GM23338 (cell line): ENCODE measurements at regions not wholly inside any gene's neighbourhood (a gene's known extent, or its start where the extent isn't known, plus 50 kb on each side); places are given as distances from the start of the nearest gene placed in this dataset.

Experiments
- ATAC-seq: fragments of 200-7000 bp; cut with Tn5 transposase; 3 replicates; pipeline ENCODE4 v1.9.1; 2020
- DNase-seq: peaks from one replicate; pipeline ENCODE4 v3.0.0-alpha.2; 2015; ENCODE audit warnings: low spot score
- H2AFZ ChIP-seq: fragments of 200-600 bp; sonication (generic); 2 replicates; pipeline ENCODE4 v1.8.0; 2016; ENCODE audit warnings: antibody characterized with exemption, mild to moderate bottlenecking, moderate library complexity
- H3F3A ChIP-seq: fragments of 200-600 bp; sonication (generic); replicated peaks from 2 replicates; pipeline ENCODE4 v1.8.0; 2017; ENCODE audit warnings: antibody characterized with exemption, mixed run types, low read depth
- H3K27ac ChIP-seq: fragments of 200-600 bp; sonication (generic); 2 replicates; pipeline ENCODE4 v1.6.1; 2016; ENCODE audit warnings: low read depth
- H3K27me3 ChIP-seq: fragments of 200-600 bp; sonication (generic); 2 replicates; pipeline ENCODE4 v1.8.0; 2016; ENCODE audit warnings: mild to moderate bottlenecking, mixed run types, moderate library complexity; ENCODE audit not compliant: insufficient read depth
- H3K36me3 ChIP-seq: fragments of 200-600 bp; sonication (generic); 2 replicates; pipeline ENCODE4 v1.8.0; 2016; ENCODE audit warnings: mild to moderate bottlenecking; ENCODE audit not compliant: insufficient read depth
- H3K4me1 ChIP-seq: fragments of 200-600 bp; sonication (generic); 2 replicates; pipeline ENCODE4 v1.8.0; 2016; ENCODE audit warnings: mild to moderate bottlenecking, moderate library complexity; ENCODE audit not compliant: insufficient read depth
- H3K4me2 ChIP-seq: fragments of 200-600 bp; sonication (generic); 2 replicates; pipeline ENCODE4 v1.7.1; 2017; ENCODE audit warnings: mixed run types
- H3K4me3 ChIP-seq: fragments of 200-600 bp; sonication (generic); 2 replicates; pipeline ENCODE4 v1.6.1; 2016; ENCODE audit warnings: mixed run types
- H3K79me2 ChIP-seq: fragments of 200-600 bp; sonication (generic); replicated peaks from 2 replicates; pipeline ENCODE4 v1.8.0; 2017; ENCODE audit warnings: mild to moderate bottlenecking; ENCODE audit not compliant: insufficient read depth
- H3K9me2 ChIP-seq: fragments of 200-600 bp; sonication (generic); 2 replicates; pipeline ENCODE4 v1.8.0; 2017; ENCODE audit not compliant: insufficient read depth
- H4K20me1 ChIP-seq: fragments of 200-600 bp; sonication (generic); replicated peaks from 2 replicates; pipeline ENCODE4 v1.8.0; 2017; ENCODE audit warnings: mild to moderate bottlenecking; ENCODE audit not compliant: insufficient read depth
- H3K27ac Mint-ChIP-seq: 2 replicates; pipeline ENCODE4 v1.8.0; 2020; ENCODE audit warnings: inconsistent platforms, mild to moderate bottlenecking, moderate library complexity, mixed read lengths
- H3K27me3 Mint-ChIP-seq: 3 replicates; pipeline ENCODE4 v1.8.0; 2022; ENCODE audit warnings: low read depth, mild to moderate bottlenecking, moderate library complexity, mixed read lengths, inconsistent platforms; ENCODE audit not compliant: insufficient read depth, poor library complexity
- H3K36me3 Mint-ChIP-seq: 3 replicates; pipeline ENCODE4 v1.8.0; 2021; ENCODE audit warnings: low read depth, mild to moderate bottlenecking, inconsistent platforms, moderate library complexity, mixed read lengths
- H3K4me1 Mint-ChIP-seq: 3 replicates; pipeline ENCODE4 v1.8.0; 2020; ENCODE audit warnings: mild to moderate bottlenecking, inconsistent platforms, mixed read lengths
- H3K4me3 Mint-ChIP-seq: 3 replicates; pipeline ENCODE4 v1.8.0; 2021; ENCODE audit warnings: moderate library complexity, mild to moderate bottlenecking, inconsistent platforms, mixed read lengths
- H3K9me3 Mint-ChIP-seq: 3 replicates; pipeline ENCODE4 v1.8.0; 2020; ENCODE audit warnings: moderate library complexity, mild to moderate bottlenecking, inconsistent platforms, mixed read lengths
- CREB1 ChIP-seq: fragments of 250-450 bp; sonication (Bioruptor Pico); IDR thresholded peaks from 2 replicates; pipeline ENCODE4 v1.5.0; 2020; ENCODE audit warnings: low read depth, mild to moderate bottlenecking, moderate library complexity
- EZH2 ChIP-seq: fragments of 200-600 bp; sonication (generic); IDR thresholded peaks from one replicate; pipeline ENCODE4 v1.8.0; 2017; ENCODE audit warnings: antibody characterized with exemption, mild to moderate bottlenecking, low read depth; ENCODE audit not compliant: unreplicated experiment
- EZH2phosphoT487 ChIP-seq: fragments of 200-600 bp; sonication (generic); IDR thresholded peaks from one replicate; pipeline ENCODE4 v1.8.1; 2018; ENCODE audit warnings: antibody characterized with exemption; ENCODE audit not compliant: unreplicated experiment
- JUNB ChIP-seq: IDR thresholded peaks from one replicate; pipeline ENCODE4 v1.6.1; 2016; ENCODE audit warnings: antibody characterized with exemption; ENCODE audit not compliant: unreplicated experiment
- NANOG ChIP-seq: IDR thresholded peaks from 2 replicates; pipeline ENCODE4 v1.6.1; 2016; ENCODE audit warnings: antibody characterized with exemption, borderline replicate concordance
- POLR2AphosphoS5 ChIP-seq: IDR thresholded peaks from 2 replicates; pipeline ENCODE4 v1.6.1; 2016; ENCODE audit warnings: antibody characterized with exemption, low read depth
- STAT1 ChIP-seq: IDR thresholded peaks from one replicate; pipeline ENCODE4 v1.6.1; 2016; ENCODE audit warnings: antibody characterized with exemption; ENCODE audit not compliant: unreplicated experiment
- ZNF114 ChIP-seq: fragments of 250-450 bp; sonication (Bioruptor Pico); IDR thresholded peaks from 2 replicates; pipeline ENCODE4 v1.5.0; 2020; ENCODE audit warnings: mild to moderate bottlenecking, moderate library complexity
- ZNF331 ChIP-seq: fragments of 250-450 bp; sonication (Bioruptor Pico); IDR thresholded peaks from 2 replicates; pipeline ENCODE4 v1.5.0; 2020; ENCODE audit warnings: low read depth, mild to moderate bottlenecking, moderate library complexity
- TF ChIP-seq, protein P1 (sequence below): IDR thresholded peaks from 2 replicates; pipeline ENCODE4 v1.6.1; 2016; ENCODE audit warnings: antibody characterized with exemption
- TF ChIP-seq, protein P2 (sequence below), 2 experiments: fragments of 200-600 bp in 1 of 2; sonication (generic) in 1 of 2; conservative IDR thresholded peaks; 2 replicates each; pipeline versions ENCODE4 v1.5.1 to v1.6.1; 2016 to 2017; ENCODE audit warnings: antibody characterized with exemption in 2 of 2, low read depth in 2 of 2, mild to moderate bottlenecking in 2 of 2, moderate library complexity in 1 of 2
- TF ChIP-seq, protein P3 (sequence below): IDR thresholded peaks from one replicate; pipeline ENCODE4 v1.6.1; 2018; ENCODE audit warnings: antibody characterized with exemption; ENCODE audit not compliant: unreplicated experiment

- TF ChIP-seq, protein P1, sequence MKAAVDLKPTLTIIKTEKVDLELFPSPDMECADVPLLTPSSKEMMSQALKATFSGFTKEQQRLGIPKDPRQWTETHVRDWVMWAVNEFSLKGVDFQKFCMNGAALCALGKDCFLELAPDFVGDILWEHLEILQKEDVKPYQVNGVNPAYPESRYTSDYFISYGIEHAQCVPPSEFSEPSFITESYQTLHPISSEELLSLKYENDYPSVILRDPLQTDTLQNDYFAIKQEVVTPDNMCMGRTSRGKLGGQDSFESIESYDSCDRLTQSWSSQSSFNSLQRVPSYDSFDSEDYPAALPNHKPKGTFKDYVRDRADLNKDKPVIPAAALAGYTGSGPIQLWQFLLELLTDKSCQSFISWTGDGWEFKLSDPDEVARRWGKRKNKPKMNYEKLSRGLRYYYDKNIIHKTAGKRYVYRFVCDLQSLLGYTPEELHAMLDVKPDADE, result no peak
- no peak for TF ChIP-seq ZNF114 (CRISPR knock-in tag)
- TF ChIP-seq POLR2AphosphoS5, result no peak
- TF ChIP-seq JUNB, result no peak
- no peak for TF ChIP-seq EZH2phosphoT487
- no peak for TF ChIP-seq STAT1
- TF ChIP-seq CREB1 (CRISPR knock-in tag), result no peak
- no peak for TF ChIP-seq NANOG
- no peak for TF ChIP-seq ZNF331 (CRISPR knock-in tag)
These were observed 584.3 kb downstream of the BNC2 start (continued) for GRCh38 chr9:16286160-16286559.

GRCh38 chr9:16289639-16290038 lies 580.8 kb downstream of the BNC2 start:
- DNase-seq, result no peak
- TF ChIP-seq, protein P1, result no peak
- TF ChIP-seq POLR2AphosphoS5, result no peak
- TF ChIP-seq, protein P2, sequence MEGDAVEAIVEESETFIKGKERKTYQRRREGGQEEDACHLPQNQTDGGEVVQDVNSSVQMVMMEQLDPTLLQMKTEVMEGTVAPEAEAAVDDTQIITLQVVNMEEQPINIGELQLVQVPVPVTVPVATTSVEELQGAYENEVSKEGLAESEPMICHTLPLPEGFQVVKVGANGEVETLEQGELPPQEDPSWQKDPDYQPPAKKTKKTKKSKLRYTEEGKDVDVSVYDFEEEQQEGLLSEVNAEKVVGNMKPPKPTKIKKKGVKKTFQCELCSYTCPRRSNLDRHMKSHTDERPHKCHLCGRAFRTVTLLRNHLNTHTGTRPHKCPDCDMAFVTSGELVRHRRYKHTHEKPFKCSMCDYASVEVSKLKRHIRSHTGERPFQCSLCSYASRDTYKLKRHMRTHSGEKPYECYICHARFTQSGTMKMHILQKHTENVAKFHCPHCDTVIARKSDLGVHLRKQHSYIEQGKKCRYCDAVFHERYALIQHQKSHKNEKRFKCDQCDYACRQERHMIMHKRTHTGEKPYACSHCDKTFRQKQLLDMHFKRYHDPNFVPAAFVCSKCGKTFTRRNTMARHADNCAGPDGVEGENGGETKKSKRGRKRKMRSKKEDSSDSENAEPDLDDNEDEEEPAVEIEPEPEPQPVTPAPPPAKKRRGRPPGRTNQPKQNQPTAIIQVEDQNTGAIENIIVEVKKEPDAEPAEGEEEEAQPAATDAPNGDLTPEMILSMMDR (conservative IDR thresholded peaks at IDR 0.05; ENCODE audit: low read depth in 2 of 2), result no peak
- TF ChIP-seq CREB1 (CRISPR knock-in tag), result no peak
- no peak for TF ChIP-seq EZH2
- TF ChIP-seq ZNF331 (CRISPR knock-in tag), result no peak
- TF ChIP-seq, protein P3, sequence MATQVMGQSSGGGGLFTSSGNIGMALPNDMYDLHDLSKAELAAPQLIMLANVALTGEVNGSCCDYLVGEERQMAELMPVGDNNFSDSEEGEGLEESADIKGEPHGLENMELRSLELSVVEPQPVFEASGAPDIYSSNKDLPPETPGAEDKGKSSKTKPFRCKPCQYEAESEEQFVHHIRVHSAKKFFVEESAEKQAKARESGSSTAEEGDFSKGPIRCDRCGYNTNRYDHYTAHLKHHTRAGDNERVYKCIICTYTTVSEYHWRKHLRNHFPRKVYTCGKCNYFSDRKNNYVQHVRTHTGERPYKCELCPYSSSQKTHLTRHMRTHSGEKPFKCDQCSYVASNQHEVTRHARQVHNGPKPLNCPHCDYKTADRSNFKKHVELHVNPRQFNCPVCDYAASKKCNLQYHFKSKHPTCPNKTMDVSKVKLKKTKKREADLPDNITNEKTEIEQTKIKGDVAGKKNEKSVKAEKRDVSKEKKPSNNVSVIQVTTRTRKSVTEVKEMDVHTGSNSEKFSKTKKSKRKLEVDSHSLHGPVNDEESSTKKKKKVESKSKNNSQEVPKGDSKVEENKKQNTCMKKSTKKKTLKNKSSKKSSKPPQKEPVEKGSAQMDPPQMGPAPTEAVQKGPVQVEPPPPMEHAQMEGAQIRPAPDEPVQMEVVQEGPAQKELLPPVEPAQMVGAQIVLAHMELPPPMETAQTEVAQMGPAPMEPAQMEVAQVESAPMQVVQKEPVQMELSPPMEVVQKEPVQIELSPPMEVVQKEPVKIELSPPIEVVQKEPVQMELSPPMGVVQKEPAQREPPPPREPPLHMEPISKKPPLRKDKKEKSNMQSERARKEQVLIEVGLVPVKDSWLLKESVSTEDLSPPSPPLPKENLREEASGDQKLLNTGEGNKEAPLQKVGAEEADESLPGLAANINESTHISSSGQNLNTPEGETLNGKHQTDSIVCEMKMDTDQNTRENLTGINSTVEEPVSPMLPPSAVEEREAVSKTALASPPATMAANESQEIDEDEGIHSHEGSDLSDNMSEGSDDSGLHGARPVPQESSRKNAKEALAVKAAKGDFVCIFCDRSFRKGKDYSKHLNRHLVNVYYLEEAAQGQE, result no peak
- TF ChIP-seq NANOG, result no peak

More at GRCh38 chr9:16289639-16290038, 580.8 kb downstream of the BNC2 start:
- Mint-ChIP-seq H3K27me3 (peaks cover 1% of the 10 kb centered on the region), H3K9me3 (no peaks in the 10 kb centered on the region; the same call in 2 of the 3 replicates), H3K36me3 (no peaks in the 10 kb centered on the region), H3K4me1 (no peaks in the 10 kb centered on the region; the same call in 2 of the 3 replicates), H3K4me3 (no peak overlapping the region), H3K27ac (no peak overlapping the region; the same call in 1 of the 2 replicates)
- Histone ChIP-seq H3K27me3 (no peaks in the 10 kb centered on the region), H2AFZ (no peak overlapping the region), H3K4me3 (no peak overlapping the region), H3K4me2 (no peak overlapping the region), H3F3A (no peaks in the 10 kb centered on the region), H3K27ac (no peak overlapping the region), H3K4me1 (no peaks in the 10 kb centered on the region), H3K36me3 (no peaks in the 10 kb centered on the region), H3K9me2 (peaks cover 20% of the 10 kb centered on the region), H3K79me2 (no peaks in the 10 kb centered on the region), H4K20me1 (no peaks in the 10 kb centered on the region)
- no peak for ATAC-seq
